ENCODE measurements at regions not wholly inside any gene's neighbourhood (a gene's known extent, or its start where the extent isn't known, plus 50 kb on each side); places are given as distances from the start of the nearest gene placed in this dataset.

GRCh38 chr1:84757301-84757700 is 67.0 kb upstream of the SSX2IP start:
- BruUV-seq (replicated peaks): no TSS peak
- DNase-seq (ENCODE audit: extremely low read depth in 1 of 4, low spot score in 3 of 4) (peak in 3 of 4 experiments; percentile 34 to 35 (median 34)), ATAC-seq (peak; percentile 63; the same call in 2 of the 3 replicates), FAIRE-seq (no peak)
- Histone ChIP-seq H3K36me3 (ENCODE audit: control insufficient read depth, insufficient read depth, low read length) (no peaks in the 10 kb centered on the region), H2AFZ (ENCODE audit: low read depth, low read length) (no peak overlapping the region), H3K79me2 (ENCODE audit: control insufficient read depth, insufficient read depth, low read length) (no peaks in the 10 kb centered on the region), H3K27ac (ENCODE audit: extremely low read depth, low read depth, low read length) (no peak overlapping the region), H4K20me1 (replicated peaks; ENCODE audit: control insufficient read depth, insufficient read depth, low read length) (no peaks in the 10 kb centered on the region), H3K9ac (ENCODE audit: insufficient read depth in 1 of 2, low read depth in 2 of 2, low read length in 2 of 2) (no peak overlapping the region), H3K9me3 (replicated peaks; ENCODE audit: control insufficient read depth, insufficient read depth, low read depth, low read length) (no peaks in the 10 kb centered on the region; the same call in 1 of the 2 replicates), H3K4me1 (replicated peaks in 1 of 2; ENCODE audit: control insufficient read depth in 2 of 2, insufficient read depth in 2 of 2, low read length in 2 of 2) (no peaks in the 10 kb centered on the region), H3K9me1 (ENCODE audit: control insufficient read depth, insufficient read depth, low read length) (no peaks in the 10 kb centered on the region), H3K27me3 (ENCODE audit: control insufficient read depth in 2 of 2, insufficient read depth in 2 of 2, low read length in 2 of 2) (peaks cover 2 to 14% of the 10 kb centered on the region in 2 experiments; a peak in 2 of 5 replicates), H3K4me3 (no peak overlapping the region), H3K4me2 (ENCODE audit: insufficient read depth, low read length) (no peak overlapping the region)
- ChIA-PET CTCF (ENCODE audit: low intra/inter-chr PET ratio) (interaction anchor here (1.0 kb wide), 1 partner anchor 615 kb away, joined by 3 read pairs; no protein-coding TSS in a partner anchor), POLR2A (interaction anchor here (0.8 kb wide), 1 partner anchor 33 kb away, joined by 5 read pairs; no protein-coding TSS in a partner anchor)
- TF ChIP-seq CTCF (IDR thresholded peaks at IDR 0.05 in 2 of 3, conservative IDR thresholded peaks at IDR 0.05 in 1 of 3; ENCODE audit: insufficient read depth in 2 of 3, low read depth in 1 of 3, low read length in 3 of 3) (peak; percentile 20 to 35 (median 22); a peak in 3 of 6 replicates), ZEB2 (IDR thresholded peaks at IDR 0.05) (no peak)
- TF ChIP-seq, protein P1, sequence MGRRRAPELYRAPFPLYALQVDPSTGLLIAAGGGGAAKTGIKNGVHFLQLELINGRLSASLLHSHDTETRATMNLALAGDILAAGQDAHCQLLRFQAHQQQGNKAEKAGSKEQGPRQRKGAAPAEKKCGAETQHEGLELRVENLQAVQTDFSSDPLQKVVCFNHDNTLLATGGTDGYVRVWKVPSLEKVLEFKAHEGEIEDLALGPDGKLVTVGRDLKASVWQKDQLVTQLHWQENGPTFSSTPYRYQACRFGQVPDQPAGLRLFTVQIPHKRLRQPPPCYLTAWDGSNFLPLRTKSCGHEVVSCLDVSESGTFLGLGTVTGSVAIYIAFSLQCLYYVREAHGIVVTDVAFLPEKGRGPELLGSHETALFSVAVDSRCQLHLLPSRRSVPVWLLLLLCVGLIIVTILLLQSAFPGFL (CRISPR knock-in tag; IDR thresholded peaks at IDR 0.05): no peak
- TF ChIP-seq, protein P2, sequence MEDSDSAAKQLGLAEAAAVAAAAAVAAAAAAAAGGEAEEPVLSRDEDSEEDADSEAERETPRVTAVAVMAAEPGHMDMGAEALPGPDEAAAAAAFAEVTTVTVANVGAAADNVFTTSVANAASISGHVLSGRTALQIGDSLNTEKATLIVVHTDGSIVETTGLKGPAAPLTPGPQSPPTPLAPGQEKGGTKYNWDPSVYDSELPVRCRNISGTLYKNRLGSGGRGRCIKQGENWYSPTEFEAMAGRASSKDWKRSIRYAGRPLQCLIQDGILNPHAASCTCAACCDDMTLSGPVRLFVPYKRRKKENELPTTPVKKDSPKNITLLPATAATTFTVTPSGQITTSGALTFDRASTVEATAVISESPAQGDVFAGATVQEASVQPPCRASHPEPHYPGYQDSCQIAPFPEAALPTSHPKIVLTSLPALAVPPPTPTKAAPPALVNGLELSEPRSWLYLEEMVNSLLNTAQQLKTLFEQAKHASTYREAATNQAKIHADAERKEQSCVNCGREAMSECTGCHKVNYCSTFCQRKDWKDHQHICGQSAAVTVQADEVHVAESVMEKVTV (CRISPR knock-in tag; IDR thresholded peaks at IDR 0.05): no peak
- 5% methylated on average over 4 of the region's 4 CpGs for WGBS (ENCODE audit: insufficient coverage, low coverage, missing lambda C conversion rate)
- intact Hi-C loops (cut with micrococcal nuclease): loop anchor here (10.0 kb wide), 1 partner anchor 852 kb away; no protein-coding TSS in a partner anchor
- in situ Hi-C loops (cut with MboI): loop anchor here (25.0 kb wide), 1 partner anchor 620 kb away; the partner anchor contains the start of gene PRKACB

Measured in K562 (cell line).